Activated T-cell treated with anti-CD3 and anti-CD28 coated beads, Interleukin-2, amount 50 U/mL, for 72 hours (primary cell): ENCODE measurements at regions not wholly inside any gene's neighbourhood (a gene's known extent, or its start where the extent isn't known, plus 50 kb on each side); places are given as distances from the start of the nearest gene placed in this dataset.

Experiments
- ATAC-seq, 2 donors: fragments of 150-1000 bp; cut with Tn5 transposase; replicated peaks in 1 of 2; 2 replicates each; pipeline ENCODE4 v1.10.0; 2021; ENCODE audit warnings: moderate library complexity in 2 of 2, mild to moderate bottlenecking in 1 of 2
- DNase-seq, 2 donors: peaks; one replicate each; pipeline ENCODE4 v3.0.0; 2021 to 2022; ENCODE audit warnings: mixed read lengths in 1 of 2
- H3K27ac Mint-ChIP-seq: one replicate; pipeline ENCODE4 v1.8.0; 2022; ENCODE audit warnings: mild to moderate bottlenecking, moderate library complexity, mixed read lengths
- H3K27me3 Mint-ChIP-seq: one replicate; pipeline ENCODE4 v1.8.0; 2022; ENCODE audit warnings: low read depth, mixed read lengths
- H3K36me3 Mint-ChIP-seq, 2 donors: one replicate each; pipeline ENCODE4 v1.8.0; 2022; ENCODE audit warnings: mixed read lengths in 2 of 2, mild to moderate bottlenecking in 1 of 2; ENCODE audit not compliant: insufficient read depth in 2 of 2
- H3K4me1 Mint-ChIP-seq: one replicate; pipeline ENCODE4 v1.8.0; 2022; ENCODE audit warnings: low read depth, mixed read lengths
- H3K4me3 Mint-ChIP-seq, 2 donors: one replicate each; pipeline ENCODE4 v1.8.0; 2022; ENCODE audit warnings: mild to moderate bottlenecking in 2 of 2, mixed read lengths in 2 of 2, moderate library complexity in 2 of 2
- H3K9me3 Mint-ChIP-seq, 2 donors: one replicate each; pipeline ENCODE4 v1.8.0; 2022; ENCODE audit warnings: mixed read lengths in 2 of 2

DNA sequence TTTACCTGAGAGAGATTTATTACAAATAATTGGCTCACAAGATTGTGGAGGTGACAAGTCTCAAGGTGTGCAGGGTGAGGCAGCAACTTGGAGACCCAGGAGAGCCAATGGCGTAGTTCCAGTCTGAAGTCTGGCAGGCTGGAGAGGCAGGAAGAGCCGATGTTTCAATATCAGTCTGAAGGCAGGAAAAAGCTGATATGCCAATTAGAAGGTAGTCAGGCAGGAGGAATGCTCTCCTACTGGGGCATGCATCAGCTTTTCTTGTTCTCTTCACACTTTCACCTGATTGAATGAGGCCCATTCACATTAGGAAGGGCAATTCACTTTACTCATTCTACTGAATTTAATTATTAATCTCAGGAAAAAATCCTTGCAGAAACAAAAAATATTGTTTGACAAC, 1351.7 kb upstream of the ADGRL3 start:
- Mint-ChIP-seq H3K36me3 (peaks cover 0 to 2% of the 10 kb centered on the region in 2 donors), H3K27ac (no peak overlapping the region), H3K27me3 (no peaks in the 10 kb centered on the region), H3K9me3 (peaks cover 15% of the 10 kb centered on the region in 2 donors), H3K4me1 (no peaks in the 10 kb centered on the region), H3K4me3 (no peak overlapping the region)
- ATAC-seq: no peak
- DNase-seq: no peak

DNA sequence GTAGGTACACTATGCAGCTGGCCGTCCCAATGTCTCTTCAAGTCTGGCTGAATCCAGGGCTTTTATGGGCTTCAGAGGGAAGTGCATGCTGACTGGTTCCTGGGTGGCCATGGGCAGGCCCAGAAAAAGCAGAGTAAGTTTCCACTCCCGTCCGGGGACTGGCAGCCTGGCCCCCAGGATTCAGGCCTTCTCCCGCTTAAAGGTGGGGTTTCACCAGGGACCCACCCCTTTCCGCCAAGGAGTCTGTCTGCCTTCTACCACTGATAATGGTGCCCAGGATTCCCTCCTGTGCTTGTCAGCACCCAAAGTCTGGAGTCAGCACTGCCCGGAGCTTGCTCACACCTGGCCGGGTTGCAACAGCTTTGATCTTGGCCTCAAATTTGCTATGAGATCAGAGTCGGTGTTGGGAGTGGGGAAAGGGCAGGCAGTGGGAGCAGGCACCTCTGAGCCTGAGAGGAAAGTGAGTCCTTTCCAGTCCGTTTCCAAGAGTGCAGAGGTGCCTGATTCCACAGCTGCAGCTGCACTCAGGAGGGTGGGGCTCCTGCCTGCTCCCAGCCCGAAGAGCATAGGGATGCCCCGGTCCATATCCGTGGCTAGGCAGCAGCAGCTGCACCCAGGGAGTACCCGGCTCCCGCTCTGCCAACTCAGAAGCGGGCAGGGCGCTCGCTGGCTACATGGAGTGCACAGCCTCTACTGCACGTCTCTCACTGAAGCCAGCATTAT, 1344.3 kb upstream of the ADGRL3 start:
- Mint-ChIP-seq H3K27me3 (no peaks in the 10 kb centered on the region), H3K27ac (no peak overlapping the region), H3K4me3 (no peak overlapping the region)

DNA sequence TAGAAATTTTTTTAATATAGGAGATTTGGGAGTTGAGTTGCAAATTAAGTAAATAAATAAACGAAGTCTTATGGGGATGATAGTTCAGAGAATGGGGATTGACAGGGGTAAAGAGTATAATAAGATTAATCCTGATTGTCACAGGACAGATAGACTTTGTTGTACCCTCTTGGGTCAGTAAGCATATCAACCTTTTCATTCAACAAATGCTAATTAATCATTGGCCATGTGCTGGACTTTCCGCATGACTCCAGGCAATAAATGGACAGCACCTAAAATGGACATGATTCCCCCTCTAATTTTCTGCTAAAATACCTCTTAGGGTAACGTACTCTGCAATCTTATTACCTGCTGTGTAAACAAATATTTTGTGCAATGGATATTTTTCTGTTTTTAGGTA, 1331.1 kb upstream of the ADGRL3 start:
- Mint-ChIP-seq H3K27me3 (no peaks in the 10 kb centered on the region), H3K9me3 (peaks cover 9% of the 10 kb centered on the region in 2 donors), H3K27ac (no peak overlapping the region), H3K36me3 (peaks cover 0 to 2% of the 10 kb centered on the region in 2 donors), H3K4me1 (no peaks in the 10 kb centered on the region), H3K4me3 (no peak overlapping the region)
- no peak for ATAC-seq
- DNase-seq: no peak

More for the DNA sequence above, 1344.3 kb upstream of the ADGRL3 start:
- Mint-ChIP-seq H3K9me3 (peaks cover 3 to 11% of the 10 kb centered on the region in 2 donors), H3K4me1 (no peaks in the 10 kb centered on the region), H3K36me3 (no peaks in the 10 kb centered on the region)
- DNase-seq (no peak), ATAC-seq (no peak)

DNA sequence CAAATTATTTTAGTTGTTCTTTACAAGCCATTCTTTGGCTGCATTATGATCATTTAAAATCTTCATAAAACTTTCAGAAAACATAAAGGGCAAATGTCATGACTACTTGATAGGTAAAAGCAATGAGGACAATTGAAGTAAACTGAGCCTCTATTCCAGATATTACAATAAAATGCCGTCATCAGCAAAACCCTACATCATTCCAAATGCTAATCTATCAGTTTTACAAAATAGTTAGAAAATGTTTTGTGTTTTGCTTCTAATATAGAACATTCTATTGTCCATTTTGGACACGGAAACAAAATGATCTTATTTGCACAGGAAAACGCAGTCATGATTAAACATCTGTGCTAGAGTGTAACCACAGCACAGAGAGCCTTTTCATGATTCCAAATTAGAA, 1330.6 kb upstream of the ADGRL3 start:
- Mint-ChIP-seq H3K9me3 (peaks cover 9% of the 10 kb centered on the region in 2 donors), H3K4me3 (no peak overlapping the region), H3K27me3 (no peaks in the 10 kb centered on the region), H3K27ac (no peak overlapping the region), H3K4me1 (no peaks in the 10 kb centered on the region), H3K36me3 (peaks cover 0 to 2% of the 10 kb centered on the region in 2 donors)
- ATAC-seq (no peak), DNase-seq (no peak)

DNA sequence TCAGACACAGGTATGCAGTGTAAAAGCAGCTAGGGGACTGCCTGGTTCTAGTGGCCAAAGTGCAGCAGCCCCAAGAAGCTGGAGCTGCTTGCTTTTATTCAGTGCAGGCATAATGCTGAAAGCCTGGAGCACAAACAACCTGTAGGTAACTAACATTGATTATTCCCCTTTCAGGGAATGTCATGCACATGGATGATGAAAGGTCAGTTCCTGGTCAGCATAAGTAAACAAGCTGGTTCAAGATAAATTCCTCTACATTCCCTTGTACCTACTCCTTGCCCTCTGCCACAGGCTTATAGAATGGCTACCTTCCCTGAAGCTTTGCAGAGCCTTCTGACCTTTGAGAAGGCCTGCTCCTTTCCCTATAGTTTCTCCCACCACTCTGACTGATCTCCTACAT, 1318.5 kb upstream of the ADGRL3 start:
- Mint-ChIP-seq H3K36me3 (no peaks in the 10 kb centered on the region), H3K27ac (no peak overlapping the region), H3K4me3 (no peak overlapping the region), H3K4me1 (no peaks in the 10 kb centered on the region), H3K27me3 (no peaks in the 10 kb centered on the region), H3K9me3 (peaks cover 2 to 3% of the 10 kb centered on the region in 2 donors)
- DNase-seq (no peak), ATAC-seq (no peak)

DNA sequence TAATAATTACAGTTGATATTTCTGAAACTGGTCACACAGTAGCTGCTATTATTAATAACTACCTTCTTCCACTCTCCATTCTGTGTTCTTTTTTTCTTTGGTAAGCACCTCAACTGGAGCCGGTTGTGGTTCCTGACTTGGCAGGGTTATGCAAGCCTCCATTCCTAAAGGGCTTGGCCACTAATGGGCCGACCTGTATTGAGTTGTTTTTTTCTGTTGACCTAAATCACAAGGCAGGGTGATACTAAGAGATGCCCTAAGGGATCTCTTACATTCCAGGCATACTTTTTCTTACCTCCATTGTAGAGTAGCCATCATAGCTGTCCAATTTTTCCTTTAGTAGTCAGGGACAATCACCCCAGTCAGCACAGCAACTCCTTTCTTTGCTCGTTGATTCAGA, 1295.8 kb upstream of the ADGRL3 start:
- Mint-ChIP-seq H3K36me3 (no peaks in the 10 kb centered on the region), H3K4me1 (no peaks in the 10 kb centered on the region), H3K27me3 (no peaks in the 10 kb centered on the region), H3K27ac (no peak overlapping the region), H3K9me3 (peaks cover 2 to 7% of the 10 kb centered on the region in 2 donors), H3K4me3 (no peak overlapping the region)
- no peak for ATAC-seq
- DNase-seq: no peak

DNA sequence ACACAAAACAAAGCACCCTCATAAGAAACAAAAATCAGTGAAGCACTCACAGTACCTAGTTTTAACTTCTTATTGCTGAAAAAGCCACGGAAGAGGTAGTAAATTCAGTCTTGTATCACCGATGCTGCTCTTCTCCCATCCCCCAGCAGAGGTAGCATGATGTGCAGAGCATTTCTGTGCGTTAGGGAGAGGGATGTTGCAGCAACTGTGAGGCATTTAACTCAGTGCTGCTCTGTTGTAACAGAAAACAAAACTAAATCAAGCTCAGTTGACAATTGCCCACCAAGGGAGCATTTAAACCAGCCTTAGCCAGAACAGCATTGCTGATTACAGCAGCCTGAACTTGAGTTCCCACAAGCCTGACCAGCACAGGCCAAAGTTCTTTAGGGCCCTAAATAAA, 1279.7 kb upstream of the ADGRL3 start:
- H3K27me3 Mint-ChIP-seq: no peaks in the 10 kb centered on the region
- no peak overlapping the region for H3K27ac Mint-ChIP-seq
- DNase-seq (no peak), ATAC-seq (no peak)
- H3K4me1 Mint-ChIP-seq: no peaks in the 10 kb centered on the region
- no peaks in the 10 kb centered on the region for H3K36me3 Mint-ChIP-seq
- no peak overlapping the region for H3K4me3 Mint-ChIP-seq
- H3K9me3 Mint-ChIP-seq: peaks cover 3 to 5% of the 10 kb centered on the region in 2 donors

DNA sequence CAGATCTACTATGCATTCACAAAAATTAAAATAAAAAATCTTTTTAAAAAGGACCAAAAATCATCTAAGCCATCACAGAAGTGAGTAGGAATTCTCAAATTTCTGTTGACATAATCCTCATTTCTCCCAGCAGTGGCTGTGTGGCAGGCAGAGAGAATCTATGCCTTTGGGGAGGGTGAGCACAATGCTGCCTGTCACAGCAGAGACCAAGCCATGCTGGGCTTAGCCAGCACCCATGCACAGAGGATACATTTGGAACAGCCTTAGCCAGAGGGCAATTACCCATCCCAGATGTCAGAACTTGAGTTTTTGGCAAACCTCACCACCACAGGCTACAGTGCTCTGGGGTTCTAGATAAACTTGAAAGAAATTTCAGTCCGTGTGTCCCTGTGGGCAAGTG, 1274.8 kb upstream of the ADGRL3 start:
- Mint-ChIP-seq H3K27ac (no peak overlapping the region), H3K27me3 (no peaks in the 10 kb centered on the region), H3K36me3 (peaks cover 0 to 1% of the 10 kb centered on the region in 2 donors), H3K9me3 (peaks cover 7 to 17% of the 10 kb centered on the region in 2 donors), H3K4me1 (no peaks in the 10 kb centered on the region), H3K4me3 (no peak overlapping the region)
- ATAC-seq (no peak), DNase-seq (no peak)

DNA sequence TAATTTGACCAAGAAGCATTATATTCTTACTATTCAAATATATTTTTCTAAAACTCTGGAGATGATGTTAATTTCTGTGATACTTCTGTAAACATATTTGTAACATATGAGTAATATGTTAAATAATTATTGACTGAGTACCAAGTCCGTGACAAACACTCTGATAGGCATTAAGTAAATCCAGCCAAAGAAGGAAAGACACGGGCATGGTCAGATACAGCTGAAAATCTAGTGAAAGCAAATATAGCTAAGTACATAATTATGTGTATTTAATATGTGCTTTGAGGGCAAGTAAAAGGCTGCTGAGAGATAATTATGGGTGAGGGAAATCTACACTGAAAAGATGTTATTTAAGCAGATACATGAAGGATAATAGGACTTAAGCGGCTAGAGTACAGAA, 1263.6 kb upstream of the ADGRL3 start:
- DNase-seq (no peak), ATAC-seq (no peak)
- Mint-ChIP-seq H3K4me1 (no peaks in the 10 kb centered on the region), H3K27me3 (no peaks in the 10 kb centered on the region), H3K27ac (no peak overlapping the region), H3K36me3 (no peaks in the 10 kb centered on the region), H3K9me3 (peaks cover 7 to 11% of the 10 kb centered on the region in 2 donors), H3K4me3 (no peak overlapping the region)

DNA sequence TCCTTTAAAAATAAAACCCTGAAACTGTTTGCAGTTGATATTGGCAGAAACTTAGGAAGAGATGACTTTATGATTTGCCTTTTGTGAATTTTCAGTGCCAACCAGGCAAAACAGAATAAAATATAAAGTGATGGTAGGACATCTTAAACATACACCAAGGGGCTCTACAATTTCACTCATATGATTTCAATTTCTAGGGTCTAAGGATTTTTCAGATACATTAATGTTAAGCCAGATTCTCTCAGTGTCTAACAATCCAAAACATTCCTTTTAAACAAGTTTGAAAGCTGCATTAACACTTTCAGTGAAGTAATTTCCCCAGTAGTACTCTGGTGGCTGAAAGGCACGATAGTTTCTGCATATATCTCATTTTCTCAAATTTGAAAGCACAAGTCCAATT, 1262.0 kb upstream of the ADGRL3 start:
- no peak for DNase-seq
- no peak for ATAC-seq
- Mint-ChIP-seq H3K36me3 (no peaks in the 10 kb centered on the region), H3K27me3 (no peaks in the 10 kb centered on the region), H3K4me1 (no peaks in the 10 kb centered on the region), H3K9me3 (peaks cover 7 to 10% of the 10 kb centered on the region in 2 donors), H3K4me3 (no peak overlapping the region), H3K27ac (no peak overlapping the region)

DNA sequence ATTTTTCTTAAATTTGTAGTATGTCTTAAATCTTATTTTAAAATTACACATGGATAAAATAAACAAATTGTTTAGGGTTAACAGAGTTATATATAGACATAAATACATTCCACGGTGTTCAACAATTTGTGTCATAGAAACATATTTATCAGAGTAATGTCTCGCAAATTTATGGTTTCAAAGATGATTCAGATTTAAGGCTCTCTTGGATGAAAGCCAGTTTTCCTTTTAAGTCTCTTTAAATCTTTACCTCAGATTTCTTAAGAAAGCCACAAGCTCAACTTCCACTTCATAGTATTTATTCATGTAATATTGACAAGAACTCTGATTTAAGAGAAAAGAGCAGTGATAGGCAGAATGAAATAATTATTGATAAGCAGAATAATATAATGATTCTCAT, 1254.8 kb upstream of the ADGRL3 start:
- DNase-seq (no peak), ATAC-seq (no peak)
- H3K4me3 Mint-ChIP-seq: no peak overlapping the region
- no peaks in the 10 kb centered on the region for H3K36me3 Mint-ChIP-seq
- H3K27me3 Mint-ChIP-seq: no peaks in the 10 kb centered on the region
- H3K9me3 Mint-ChIP-seq: peaks cover 13 to 27% of the 10 kb centered on the region in 2 donors
- no peak overlapping the region for H3K27ac Mint-ChIP-seq
- H3K4me1 Mint-ChIP-seq: no peaks in the 10 kb centered on the region

DNA sequence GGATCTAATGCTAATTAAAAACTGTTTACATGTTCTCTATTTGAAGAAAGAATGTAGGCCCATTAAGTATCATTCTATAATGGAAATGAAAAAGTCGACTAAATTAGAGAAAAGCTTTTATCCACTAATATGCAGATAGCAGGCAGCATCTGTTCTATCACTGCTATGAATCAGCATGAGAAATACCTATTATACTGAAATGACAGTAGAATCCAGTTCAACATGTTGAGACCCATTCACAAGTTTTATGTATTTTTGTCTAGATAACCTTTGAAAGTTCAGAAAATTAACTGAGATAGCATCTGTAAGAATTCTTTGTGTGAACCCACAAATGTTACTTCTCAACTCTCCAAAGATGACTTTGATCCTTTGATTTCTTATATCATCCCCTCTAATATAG, 1254.4 kb upstream of the ADGRL3 start:
- no peaks in the 10 kb centered on the region for H3K4me1 Mint-ChIP-seq
- H3K36me3 Mint-ChIP-seq: no peaks in the 10 kb centered on the region
- DNase-seq (no peak), ATAC-seq (no peak)
- no peak overlapping the region for H3K4me3 Mint-ChIP-seq
- H3K9me3 Mint-ChIP-seq: peaks cover 13 to 27% of the 10 kb centered on the region in 2 donors
- H3K27ac Mint-ChIP-seq: no peak overlapping the region
- H3K27me3 Mint-ChIP-seq: no peaks in the 10 kb centered on the region

DNA sequence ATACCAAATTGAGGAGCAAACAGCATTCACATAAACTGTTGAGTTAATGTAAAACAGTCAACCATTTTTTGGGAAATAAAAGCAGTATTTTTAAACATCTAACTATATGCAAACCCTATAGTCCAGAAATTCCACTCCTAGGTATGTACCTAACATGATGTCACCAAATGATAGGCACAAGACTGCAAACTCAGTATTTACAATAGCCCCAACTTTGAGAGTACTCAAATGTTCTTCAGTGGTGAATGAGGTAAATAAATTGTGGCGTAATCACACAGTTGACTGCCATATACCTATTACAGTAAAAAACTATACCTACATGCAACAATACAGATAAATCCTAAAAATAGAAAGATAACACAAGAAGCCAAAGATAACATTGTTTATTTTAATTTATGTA, 1243.8 kb upstream of the ADGRL3 start:
- H3K27me3 Mint-ChIP-seq: no peaks in the 10 kb centered on the region
- DNase-seq: no peak
- H3K9me3 Mint-ChIP-seq: peaks cover 3 to 4% of the 10 kb centered on the region in 2 donors
- H3K4me1 Mint-ChIP-seq: no peaks in the 10 kb centered on the region
- peaks cover 0 to 2% of the 10 kb centered on the region in 2 donors for H3K36me3 Mint-ChIP-seq
- H3K4me3 Mint-ChIP-seq: no peak overlapping the region
- no peak for ATAC-seq
- H3K27ac Mint-ChIP-seq: no peak overlapping the region

DNA sequence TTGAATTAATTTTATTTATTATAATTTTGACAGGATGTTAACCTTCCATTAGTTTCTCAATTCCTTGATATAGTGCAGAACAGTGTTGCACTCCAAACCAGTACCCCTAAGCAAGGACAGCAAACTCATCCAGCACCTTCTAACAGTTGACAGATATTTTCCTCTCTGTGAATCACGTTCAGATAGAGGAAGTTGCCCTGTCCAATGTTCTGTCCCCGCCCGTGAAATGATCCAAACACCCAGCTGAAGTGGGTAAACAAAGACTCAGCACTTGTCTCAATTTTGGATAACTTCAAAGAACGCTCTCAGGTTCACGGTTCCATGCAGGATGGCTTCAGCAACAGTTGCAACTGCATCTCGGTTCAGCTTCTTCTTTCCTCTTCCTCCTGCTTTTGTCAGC, 1240.0 kb upstream of the ADGRL3 start:
- no peaks in the 10 kb centered on the region for H3K36me3 Mint-ChIP-seq
- H3K27ac Mint-ChIP-seq: no peak overlapping the region
- ATAC-seq (no peak), DNase-seq (no peak)
- peaks cover 0 to 6% of the 10 kb centered on the region in 2 donors for H3K9me3 Mint-ChIP-seq
- no peaks in the 10 kb centered on the region for H3K27me3 Mint-ChIP-seq
- H3K4me1 Mint-ChIP-seq: no peaks in the 10 kb centered on the region
- H3K4me3 Mint-ChIP-seq: no peak overlapping the region
